ENCODE measurements at regions not wholly inside any gene's neighbourhood (a gene's known extent, or its start where the extent isn't known, plus 50 kb on each side); places are given as distances from the start of the nearest gene placed in this dataset.

- TF ChIP-seq CTCF (IDR thresholded peaks at IDR 0.05) (no peak), POLR2AphosphoS5 (IDR thresholded peaks at IDR 0.05) (no peak)
These were observed 52.2 kb downstream of the NALF2 start for GRCh38 chrX:69556060-69557011.
